Kidney tubule cell (primary cell): ENCODE measurements at regions not wholly inside any gene's neighbourhood (a gene's known extent, or its start where the extent isn't known, plus 50 kb on each side); places are given as distances from the start of the nearest gene placed in this dataset.
A peak's percentile ranks its signal among the peaks of the same experiment; 100 is the strongest.
"Not testable (repeated sequence)": the region's sequence is repeated elsewhere in the genome, so short reads cannot be mapped to it uniquely, and the experiment has no call there.

Source experiments
- DNase-seq: peaks from one replicate; pipeline ENCODE4 v3.0.0-alpha.2; 2018; ENCODE audit warnings: low spot score

DNA sequence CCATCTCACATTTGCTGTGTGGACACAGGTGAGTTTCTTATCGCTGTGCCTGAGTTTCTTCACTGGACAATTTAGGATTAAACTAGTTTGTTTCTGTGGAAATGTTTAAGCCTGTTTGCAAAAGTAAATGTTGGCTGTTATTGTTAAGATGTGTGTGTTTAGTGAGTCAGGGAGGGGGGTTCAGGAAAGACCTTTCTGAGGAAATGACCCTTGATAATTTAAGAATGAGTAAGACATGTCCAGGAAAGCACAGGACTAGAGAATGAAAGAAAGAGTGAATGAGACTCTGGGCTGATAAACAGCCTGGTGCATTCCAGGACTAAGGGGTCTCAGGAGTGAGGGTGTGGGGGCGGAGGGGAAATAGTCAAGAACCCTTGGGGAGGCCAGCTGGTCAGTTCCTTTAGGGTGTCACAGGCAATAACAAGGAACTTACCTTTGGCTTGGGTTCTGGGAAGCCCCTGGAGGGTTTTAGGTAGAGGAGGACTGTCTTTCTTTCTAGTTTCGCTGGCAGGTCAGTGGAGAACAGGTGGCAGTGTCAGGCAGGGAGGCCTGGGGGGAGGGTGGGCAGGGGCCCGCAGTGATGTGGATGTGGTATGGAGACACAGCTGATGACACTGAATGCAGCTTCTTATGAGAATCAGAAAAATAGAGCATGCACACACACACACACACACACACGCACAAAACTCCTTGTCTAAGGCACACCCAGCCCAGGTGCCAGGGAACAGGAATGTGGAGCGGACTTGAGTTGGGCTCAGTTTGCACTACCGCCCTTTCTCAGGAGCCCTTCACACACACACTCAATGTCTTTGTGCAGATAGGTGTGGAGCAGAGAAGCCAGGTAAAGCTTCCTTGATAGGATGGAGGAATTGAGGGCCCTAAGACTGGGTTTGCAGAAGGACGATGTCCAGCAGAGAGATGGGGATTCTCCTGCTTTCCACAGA lies 1005.5 kb downstream of the VRK1 start:
- no peak for DNase-seq

DNA sequence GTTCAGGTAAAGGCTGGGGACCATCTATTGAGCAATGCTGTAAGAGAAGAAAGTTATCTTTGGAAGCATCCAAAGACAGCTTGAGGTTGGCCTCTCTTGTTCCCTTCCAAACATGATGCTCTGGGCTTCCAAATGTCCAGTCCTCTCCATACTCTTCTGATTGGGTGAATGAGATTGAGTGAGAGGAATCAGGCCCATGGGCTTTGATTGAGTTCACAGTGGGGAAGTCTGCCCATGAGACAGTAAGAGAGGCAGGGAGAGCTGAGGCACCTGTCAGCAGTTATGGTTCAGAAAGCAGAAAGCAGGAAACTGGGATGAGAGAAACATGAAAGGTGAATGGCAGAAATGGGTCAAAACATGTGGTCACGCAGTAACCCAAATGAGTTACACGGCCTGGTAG lies 1006.9 kb downstream of the VRK1 start:
- DNase-seq = no peak

DNA sequence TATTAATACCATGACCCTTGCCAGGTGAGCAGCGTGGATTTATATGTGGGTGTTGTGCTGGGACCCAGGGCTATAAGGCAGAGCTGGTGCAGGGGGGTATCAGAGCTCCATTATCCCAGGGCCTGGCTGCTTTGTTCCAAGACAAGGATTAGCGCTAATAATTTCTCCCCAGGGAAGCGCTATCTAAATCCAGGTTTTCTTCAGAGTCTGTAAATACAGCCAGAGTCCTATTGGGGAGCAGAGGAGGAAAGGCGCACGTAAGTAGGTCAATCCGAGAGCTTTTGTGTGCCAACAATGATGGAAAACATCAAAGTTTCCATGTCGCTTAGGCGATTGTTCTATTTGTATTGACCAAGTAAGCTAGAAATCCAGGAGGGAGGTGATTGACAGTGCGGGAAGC lies 1009.7 kb downstream of the VRK1 start:
- no peak for DNase-seq

DNA sequence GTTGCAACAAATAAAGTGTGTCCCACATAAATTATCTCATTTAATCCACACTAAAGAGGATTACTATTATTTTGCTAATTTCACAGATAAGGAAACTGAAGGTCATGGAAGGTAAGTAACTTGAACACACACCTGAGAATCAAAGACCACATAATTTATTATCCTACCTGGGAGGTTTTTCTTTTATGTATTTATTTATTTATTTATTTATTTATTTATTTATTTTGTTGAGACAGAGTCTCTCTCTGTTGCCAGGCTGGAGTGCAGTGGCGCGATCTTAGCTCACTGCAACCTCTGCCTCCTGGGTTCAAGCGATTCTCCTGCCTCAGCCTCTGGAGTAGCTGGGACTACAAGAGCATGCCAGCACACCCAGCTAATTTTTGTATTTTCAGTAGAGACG lies 1011.4 kb downstream of the VRK1 start:
- not testable (repeated sequence) for DNase-seq

DNA sequence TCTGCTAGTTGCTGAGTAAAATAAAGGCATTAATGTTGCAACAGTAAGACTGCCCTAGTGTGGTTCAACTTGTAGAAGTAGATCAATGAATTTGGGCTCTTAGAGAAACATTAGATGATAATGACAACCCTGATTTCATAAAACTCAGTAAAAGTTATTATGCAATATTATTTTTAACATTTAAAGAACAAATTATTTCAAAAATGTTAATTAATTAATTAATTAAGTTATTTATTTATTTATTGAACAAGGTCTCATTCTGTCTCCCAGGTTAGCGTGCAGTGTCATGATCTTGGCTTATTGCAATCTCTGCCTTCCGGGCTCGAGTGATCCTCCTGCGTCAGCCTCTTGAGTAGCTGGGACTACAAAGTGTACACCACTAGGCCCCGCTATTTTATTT lies 1016.4 kb downstream of the VRK1 start:
- no peak for DNase-seq

DNA sequence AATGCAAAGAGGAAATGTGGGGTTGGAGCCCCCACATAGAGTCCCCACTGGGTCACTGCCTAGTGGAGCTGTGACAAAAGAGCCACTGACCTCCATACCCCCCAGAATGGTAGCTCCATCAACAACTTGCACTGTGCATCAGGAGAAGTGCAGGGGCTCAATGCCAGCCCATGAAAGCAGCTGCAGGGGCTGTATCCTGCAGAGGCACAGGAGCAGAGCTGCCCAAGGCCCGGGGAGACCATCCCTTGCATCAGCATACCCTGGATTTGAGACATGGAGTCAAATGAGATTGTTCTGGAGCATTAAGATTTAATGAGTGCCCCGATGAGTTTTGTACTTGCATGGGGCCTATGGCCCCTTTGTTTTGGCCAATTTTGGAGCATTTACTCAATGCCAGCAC lies 1023.6 kb downstream of the VRK1 start:
- no peak for DNase-seq

DNA sequence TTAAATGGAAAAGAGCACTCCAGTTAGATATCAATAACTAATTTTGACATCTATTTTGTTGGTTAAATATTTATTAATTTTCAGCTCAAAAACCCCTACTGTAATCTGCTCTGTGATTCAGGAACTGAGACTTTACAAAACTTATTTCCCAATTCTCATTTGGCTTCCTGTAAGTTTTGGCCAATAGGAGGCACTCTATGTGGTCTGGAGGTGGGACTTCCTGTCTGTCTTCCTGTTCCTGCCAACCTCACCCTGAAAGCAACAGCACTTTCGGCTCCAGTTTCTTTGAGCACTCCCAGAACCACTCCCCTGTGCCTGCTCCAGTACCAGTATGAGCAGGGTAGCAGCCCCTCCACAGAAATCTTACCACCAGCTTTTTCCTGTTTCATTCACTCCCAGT lies 1027.0 kb downstream of the VRK1 start:
- no peak for DNase-seq

DNA sequence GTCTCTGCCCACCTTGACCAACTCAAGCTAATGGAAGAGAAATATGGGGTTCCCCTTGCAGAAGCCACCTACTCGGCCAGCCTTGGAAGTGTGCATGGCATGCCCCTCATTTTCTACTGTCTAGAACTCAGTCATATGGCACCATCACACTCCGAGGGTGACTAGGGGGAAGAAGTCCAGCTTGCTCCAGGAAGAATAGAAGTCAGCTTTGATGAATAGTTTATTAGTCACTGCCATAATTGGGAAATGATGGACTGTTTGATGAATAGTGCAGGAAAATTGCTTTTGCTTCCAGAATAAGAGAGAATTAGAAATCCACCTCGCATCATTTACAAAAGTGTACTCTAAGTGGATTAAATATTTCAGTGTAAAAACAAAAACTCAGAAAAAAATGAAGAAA lies 1030.6 kb downstream of the VRK1 start:
- no peak for DNase-seq

DNA sequence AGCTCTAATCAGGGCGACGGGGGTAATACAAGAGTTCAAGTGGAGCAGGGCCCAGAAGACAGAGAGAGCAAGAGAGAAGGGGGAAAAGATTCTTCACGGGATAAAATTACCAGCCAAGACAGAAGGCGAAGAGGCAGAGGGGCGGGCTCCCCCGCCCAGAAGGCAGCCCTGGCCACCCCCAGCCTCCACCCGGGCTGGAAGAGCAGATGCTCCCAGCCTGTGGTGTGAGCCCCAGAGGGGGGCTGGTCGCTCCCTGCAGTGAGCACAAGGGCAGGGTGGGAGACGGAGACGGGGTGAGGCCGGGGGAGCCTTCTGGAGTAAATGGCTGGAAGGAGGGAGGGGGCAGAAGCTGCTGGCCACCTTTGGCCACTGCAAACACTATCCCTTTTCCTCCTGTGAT lies 1035.6 kb downstream of the VRK1 start:
- no peak for DNase-seq

DNA sequence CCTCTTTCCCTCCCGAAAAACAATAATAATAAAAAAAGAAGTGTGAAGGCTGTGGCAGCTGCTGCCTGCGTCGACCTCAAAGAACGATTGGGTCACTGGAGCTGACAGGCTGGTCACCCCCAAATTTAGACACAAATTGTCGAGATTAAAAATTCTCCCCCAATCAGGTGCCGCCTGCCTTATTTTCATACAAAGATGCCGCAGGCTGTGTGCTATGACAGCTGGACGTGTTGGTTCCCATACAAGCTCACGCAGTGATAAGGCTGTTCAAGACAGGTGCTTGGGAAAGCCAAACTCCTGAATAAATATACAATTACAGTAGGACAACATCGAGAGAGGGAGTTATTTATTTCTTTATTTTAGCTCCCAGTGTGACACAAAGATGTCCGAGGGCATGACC lies 1041.8 kb downstream of the VRK1 start:
- DNase-seq = no peak

DNA sequence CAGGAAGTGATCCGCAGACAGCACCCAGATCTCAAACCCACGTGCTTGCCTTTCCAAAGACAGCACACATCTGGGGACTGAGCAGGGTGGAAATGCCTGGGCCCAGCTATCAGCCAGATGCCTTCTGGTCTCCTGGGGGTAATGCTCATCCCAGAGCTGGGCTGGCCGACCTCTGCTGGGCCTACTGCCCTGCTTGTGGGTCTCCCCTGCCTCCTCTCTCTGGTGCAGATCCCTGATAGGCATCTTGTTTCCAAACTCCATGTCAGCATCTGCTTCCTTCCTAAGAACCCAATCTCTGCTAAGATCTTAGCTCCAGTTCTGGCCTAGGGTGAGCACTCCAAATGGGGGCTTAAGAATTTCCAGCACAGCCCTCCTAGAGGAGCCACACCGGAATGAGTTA lies 1043.0 kb downstream of the VRK1 start:
- no peak for DNase-seq

DNA sequence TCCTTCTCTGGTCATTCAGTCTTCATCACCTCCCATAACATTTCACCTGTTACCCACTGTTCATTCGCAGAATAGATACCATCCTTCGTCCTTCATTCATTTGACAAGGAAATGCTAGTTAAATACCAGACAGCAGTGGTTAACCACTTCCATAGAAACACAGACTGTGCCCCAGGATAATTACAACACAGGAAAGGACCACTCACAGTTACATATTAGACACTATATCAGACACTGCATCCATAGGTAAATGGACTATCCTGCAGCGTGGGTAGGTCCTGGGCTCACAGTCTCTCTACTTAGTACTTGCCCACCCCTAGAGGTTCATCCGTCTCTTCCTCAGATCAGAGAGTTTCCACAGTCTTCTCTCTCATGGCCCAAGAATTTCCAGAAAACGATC lies 1044.6 kb downstream of the VRK1 start:
- no peak for DNase-seq

DNA sequence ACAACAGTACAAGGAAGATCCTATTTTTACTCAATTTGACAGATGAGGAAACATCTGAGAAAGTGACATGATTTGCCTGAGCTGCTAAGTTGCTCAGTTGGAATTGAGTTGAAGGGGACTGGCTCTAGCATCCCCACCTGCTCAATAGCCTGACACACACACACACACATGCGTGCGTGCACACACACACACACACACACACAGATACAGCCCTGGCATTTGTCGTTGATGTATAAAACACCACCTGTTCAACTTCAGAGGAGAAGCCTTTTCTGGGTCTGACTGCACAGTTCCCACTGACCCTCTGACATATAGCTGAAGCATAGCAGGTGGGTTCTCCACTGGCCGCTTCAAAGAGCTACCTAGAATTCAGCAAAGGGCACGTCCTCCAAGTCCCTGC lies 1045.9 kb downstream of the VRK1 start:
- DNase-seq = no peak

DNA sequence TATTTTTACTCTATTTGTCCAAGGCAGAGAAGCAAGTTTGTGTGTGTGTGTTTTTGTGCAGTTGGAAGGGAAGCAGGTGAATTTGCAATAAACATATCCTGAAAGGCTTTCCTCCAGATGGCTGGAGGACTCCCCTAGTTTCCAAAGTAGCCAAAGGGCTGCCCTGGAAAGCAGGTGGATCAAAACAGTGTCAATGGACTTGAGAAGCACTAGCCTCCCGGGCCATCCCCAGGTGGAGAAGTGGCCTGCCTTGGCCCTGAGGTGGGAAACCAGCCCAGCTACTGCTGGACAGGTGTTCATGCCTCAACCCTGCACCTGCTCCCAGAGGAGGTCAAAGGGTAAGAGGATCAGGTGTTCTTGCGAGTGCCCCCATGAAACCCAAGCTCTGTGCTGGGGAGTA lies 1046.9 kb downstream of the VRK1 start:
- no peak for DNase-seq

DNA sequence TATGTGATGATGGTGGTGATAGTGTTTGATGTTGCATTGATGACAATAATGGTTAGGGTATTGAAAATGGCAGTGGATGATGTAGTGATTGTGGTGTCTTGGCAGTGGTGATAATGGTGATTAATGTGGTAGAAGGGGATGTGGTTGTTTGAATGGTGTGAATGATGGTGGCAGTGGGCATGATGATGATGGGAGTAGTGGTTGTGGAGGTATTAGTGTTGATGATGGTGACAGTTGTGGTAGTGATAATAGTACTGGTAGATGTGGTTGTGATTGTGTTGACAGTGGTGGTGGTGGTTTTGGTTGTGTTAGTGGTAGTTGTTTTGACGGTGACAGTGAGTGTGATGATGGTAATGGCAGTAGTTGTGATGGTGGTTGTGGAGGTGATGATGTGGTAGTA lies 1049.0 kb downstream of the VRK1 start:
- no peak for DNase-seq

DNA sequence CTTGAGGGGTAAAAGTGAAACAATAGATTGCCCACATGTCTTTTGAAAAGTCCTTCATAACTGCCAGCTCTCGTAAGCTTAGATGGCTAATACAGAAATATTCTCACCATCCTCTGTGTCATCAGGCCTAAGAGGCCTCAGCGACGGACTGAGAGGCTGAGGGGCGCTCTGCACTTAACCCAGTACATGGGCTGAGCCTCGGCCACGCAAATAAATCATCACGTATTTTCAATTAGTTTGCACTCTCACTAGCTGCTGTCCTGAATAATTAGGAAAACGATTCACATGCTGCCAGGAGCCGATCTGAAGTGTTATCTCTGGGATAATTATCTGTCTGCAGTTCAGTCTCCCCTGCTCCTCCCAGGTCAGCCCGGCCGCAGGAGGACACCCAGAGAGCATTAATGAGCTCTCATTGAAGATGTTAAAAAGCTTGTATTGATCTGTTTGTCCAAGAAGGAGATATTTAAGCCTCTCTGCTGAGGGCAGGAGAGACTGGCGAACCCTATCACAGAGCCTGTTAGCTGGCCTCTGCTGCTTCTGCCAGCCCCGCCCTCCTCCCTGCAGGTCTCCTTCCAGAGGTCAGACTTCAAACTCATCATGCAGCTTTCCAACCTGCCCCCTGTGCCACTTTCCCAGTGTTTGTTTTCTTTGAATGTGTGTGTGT lies 1051.3 kb downstream of the VRK1 start:
- no peak for DNase-seq

DNA sequence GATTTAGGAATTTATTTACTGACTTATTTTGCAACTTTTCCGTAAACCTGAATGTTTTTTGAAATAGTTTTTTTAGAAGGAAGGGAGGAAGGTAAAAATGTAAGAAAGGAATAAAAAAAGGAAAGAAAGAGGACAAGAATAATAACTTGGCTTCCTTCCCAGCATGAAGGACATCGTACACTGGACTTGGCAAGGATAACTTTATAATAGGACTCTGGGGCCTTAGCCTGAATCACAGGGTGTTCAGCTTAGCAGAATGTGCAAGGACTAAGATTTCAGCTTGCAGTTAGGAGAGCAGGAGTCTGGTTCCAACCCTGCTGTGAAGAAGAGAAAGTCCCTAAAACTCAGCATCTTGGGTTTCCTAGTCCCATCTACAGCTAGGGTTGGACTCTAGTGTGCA lies 1053.3 kb downstream of the VRK1 start:
- no peak for DNase-seq

DNA sequence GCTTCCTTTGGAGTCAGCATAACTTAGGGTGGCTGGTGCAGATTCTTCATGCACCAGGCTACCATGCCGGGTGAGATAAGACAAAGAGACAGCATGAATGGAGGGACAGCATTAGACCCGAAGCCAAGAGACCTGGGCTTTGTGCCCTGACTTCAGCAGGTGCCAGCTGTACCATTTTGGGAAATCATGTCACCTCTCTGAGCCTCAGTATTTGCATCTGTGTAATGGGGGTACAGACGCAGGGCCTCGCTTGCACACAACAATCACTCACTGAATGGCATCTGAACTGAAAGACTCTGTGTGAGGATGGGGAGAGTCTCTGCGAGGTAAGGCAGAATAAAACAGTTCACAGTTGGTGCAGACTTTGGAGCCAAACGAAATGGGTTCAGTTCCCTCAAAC lies 1053.7 kb downstream of the VRK1 start:
- no peak for DNase-seq

DNA sequence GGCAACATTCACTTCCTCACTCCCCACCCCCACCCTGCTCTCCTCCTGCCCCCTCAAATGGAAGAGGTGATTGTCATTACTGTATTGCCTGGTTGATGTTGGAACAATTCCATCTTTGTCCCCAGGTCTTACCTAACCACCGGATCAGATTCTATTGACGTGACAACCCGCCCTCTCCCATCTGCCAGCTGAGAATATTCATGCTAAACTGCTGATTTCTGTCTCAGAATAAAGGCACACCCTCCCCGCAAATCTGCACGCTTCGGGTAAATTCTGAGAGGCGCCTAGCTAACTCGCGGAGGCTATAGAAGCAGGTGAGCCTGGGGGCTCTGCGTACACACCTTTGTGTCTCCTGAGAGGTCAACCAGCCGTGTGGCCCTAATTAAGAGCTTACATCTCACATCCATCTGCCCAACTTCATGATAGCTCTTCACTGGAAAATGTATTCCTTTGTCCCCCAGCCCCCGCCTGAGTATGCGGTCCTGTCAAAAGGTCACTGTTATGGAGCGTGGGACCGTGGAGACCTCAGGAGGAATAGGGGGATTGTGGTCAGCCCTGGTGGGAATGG lies 1054.3 kb downstream of the VRK1 start:
- DNase-seq = no peak

DNA sequence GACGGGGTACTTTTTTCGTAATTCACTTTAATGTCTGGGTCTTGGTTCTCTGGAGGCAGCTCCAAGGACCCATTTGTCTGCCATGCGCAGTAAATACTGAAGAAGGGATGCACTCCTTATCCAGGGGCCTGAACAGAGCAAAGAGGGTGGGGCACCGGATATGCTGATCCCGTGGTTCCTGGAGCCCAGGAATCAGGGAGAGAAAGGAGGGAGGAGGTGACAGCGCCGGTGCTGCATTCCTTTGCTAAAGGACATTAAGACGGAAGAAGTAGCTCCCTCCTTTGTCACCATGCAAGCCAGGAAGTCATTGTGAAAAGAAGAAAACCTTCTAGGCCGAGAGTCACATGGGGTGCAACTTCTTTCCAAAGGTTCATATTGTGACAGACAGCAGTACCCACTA lies 1057.7 kb downstream of the VRK1 start:
- no peak for DNase-seq

DNA sequence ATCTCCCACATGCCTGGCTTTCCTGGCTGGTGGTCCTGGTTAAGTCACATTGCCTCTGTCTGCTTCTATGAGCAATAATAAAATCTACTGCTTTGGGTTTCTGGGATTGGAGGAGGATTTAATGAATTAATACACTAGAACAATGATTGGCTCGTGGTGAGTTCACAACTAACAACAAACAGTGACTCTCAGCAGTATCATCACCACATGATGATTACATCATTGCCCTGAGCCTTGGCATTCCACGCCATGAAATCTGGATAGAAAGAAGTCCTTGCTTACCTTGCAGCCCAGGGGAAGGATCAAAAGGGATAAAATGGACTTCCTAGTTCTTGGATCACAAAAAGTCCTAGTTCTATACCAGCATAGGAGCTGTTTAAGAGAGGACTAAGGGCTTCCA lies 1069.0 kb downstream of the VRK1 start:
- DNase-seq = peak; percentile 18

DNA sequence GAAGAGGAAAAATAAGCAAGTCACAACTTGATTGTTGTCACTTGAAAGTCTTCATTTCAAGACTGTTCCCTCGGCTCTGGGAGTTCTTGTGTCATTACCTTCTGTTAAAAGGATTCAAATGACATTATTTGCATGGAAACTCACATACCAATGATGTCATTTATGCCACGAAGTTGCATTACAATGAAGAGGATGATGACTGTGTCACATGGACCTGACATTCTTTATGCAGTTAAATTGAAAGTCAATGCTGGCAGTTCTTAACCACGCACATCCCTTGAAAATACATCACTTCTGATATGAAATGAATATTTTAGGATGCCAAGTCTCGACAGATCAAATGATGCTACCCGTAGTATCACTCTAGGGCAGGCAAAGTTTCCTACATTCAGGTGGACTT lies 1069.5 kb downstream of the VRK1 start:
- peak; percentile 5 for DNase-seq

DNA sequence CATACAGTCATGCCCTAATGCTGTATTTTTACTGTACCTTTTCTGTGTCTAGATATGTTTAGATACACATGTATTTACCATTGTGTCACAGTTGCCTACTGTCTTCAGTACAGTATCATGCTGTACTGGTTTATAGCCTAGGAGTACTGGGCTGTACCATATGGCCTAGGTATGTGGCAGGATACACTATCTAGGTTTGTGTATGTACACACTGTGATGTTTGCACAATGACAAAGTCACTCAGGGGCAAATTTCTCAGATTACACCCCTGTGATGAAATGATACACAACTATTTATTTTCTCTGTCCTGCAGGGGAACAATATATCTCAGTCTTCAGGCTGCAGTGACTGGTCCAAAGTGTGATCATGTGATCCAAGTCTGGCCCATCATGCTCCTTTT lies 1076.1 kb downstream of the VRK1 start:
- DNase-seq = no peak
